Chondrocyte (in vitro differentiated cells): ENCODE measurements at regions not wholly inside any gene's neighbourhood (a gene's known extent, or its start where the extent isn't known, plus 50 kb on each side); places are given as distances from the start of the nearest gene placed in this dataset.

Experiments
- DNase-seq: peaks from one replicate; pipeline ENCODE4 v3.0.0; 2021; ENCODE audit warnings: mixed read lengths, low spot score
- H3K27ac Mint-ChIP-seq: one replicate; pipeline ENCODE4 v1.8.0; 2021; ENCODE audit warnings: mild to moderate bottlenecking, moderate library complexity, mixed read lengths; ENCODE audit not compliant: unreplicated experiment
- H3K27me3 Mint-ChIP-seq: 2 replicates; pipeline ENCODE4 v1.8.0; 2021; ENCODE audit warnings: low read depth, mixed read lengths
- H3K36me3 Mint-ChIP-seq: 2 replicates; pipeline ENCODE4 v1.8.0; 2021; ENCODE audit warnings: low read depth, mixed read lengths
- H3K4me1 Mint-ChIP-seq: 2 replicates; pipeline ENCODE4 v1.8.0; 2021; ENCODE audit warnings: low read depth, mild to moderate bottlenecking, mixed read lengths
- H3K4me3 Mint-ChIP-seq: one replicate; pipeline ENCODE4 v1.8.0; 2021; ENCODE audit warnings: mild to moderate bottlenecking, moderate library complexity, mixed read lengths; ENCODE audit not compliant: unreplicated experiment
- H3K9me3 Mint-ChIP-seq: 2 replicates; pipeline ENCODE4 v1.8.0; 2021; ENCODE audit warnings: low read depth, mixed read lengths
- CTCF ChIP-seq: fragments of 200-600 bp; sonication (generic); IDR thresholded peaks from 2 replicates; pipeline ENCODE4 v1.5.0; 2021; ENCODE audit warnings: antibody characterized with exemption, mild to moderate bottlenecking, moderate library complexity

DNA sequence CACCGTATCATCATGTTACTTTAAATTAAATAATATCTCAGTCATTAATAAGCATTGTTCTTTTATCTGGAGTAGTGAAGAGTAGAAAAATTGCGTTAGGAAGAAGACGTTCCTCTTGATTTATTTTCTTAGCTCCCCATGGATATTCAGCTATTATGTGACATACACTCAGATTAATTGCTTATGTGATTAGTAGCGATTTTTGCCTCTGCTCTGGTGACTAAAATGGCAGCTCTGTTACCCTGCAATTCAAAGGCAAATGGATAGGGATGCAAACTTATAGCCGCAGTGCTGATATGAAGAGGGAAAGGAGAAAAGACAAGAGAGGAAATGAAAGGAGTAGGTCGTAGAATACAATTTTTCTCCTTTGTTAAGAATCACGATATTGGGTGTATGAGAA is 188.4 kb upstream of the MALRD1 start:
- no peak overlapping the region for H3K27ac Mint-ChIP-seq
- H3K27me3 Mint-ChIP-seq, result peaks cover 1% of the 10 kb centered on the region
- H3K9me3 Mint-ChIP-seq, result peaks cover 10% of the 10 kb centered on the region
- no peaks in the 10 kb centered on the region for H3K36me3 Mint-ChIP-seq
- TF ChIP-seq CTCF, result no peak
- no peak overlapping the region for H3K4me3 Mint-ChIP-seq
- no peak for DNase-seq
- H3K4me1 Mint-ChIP-seq, result no peaks in the 10 kb centered on the region

DNA sequence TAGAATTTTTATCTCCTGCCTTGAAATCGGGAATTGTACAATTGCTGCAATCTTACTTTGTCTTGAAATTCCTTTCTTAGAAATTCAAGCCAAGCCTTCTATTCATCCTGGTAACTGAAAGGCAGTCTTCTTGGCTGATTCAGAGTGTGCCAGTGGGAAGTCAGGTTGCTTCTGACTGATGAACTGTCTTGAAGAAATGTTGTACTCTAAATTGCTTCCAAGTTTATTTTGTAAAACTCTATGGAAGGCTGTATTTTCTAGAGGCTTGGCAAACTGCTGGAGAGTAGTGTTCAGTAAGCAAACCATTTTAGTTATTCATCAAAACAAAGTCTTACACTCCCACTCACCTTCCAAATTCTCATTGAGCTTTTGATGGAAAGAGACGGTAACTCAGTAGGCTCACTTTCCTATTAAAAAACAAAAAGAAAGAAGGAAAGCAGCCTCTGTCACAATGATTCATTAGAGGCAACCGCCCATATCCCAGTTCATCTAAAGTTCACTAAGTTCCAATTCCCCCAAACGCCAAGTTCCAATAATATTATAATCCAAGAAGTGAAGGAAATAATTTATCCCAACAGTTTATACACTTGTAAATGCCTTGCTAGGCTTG is 187.9 kb upstream of the MALRD1 start:
- Mint-ChIP-seq H3K4me1 (no peaks in the 10 kb centered on the region), H3K27ac (no peak overlapping the region), H3K4me3 (no peak overlapping the region), H3K27me3 (peaks cover 1% of the 10 kb centered on the region), H3K36me3 (no peaks in the 10 kb centered on the region), H3K9me3 (peaks cover 10% of the 10 kb centered on the region)
- no peak for TF ChIP-seq CTCF
- DNase-seq, result no peak

DNA sequence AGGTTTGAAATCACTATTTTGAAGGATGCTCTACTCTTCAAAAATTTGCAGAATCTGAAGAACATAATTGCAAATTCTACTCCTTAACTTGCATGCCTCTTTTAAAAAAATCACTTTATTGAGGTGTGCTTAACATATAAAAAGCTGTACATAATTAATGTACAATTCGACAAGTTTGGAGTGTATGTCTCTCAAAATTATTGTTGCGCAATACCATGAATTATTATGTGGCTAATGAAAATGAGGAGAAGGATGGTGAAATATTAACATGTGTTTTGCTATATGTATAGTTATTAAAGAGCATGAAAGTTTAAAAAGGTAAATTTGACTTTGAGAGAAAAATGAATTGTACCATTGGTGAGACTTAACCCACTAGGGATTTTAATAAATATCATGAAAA is 187.2 kb upstream of the MALRD1 start:
- H3K27me3 Mint-ChIP-seq, result peaks cover 1% of the 10 kb centered on the region
- H3K4me3 Mint-ChIP-seq, result no peak overlapping the region
- DNase-seq, result no peak
- peaks cover 10% of the 10 kb centered on the region for H3K9me3 Mint-ChIP-seq
- no peaks in the 10 kb centered on the region for H3K36me3 Mint-ChIP-seq
- no peak overlapping the region for H3K27ac Mint-ChIP-seq
- no peak for TF ChIP-seq CTCF
- H3K4me1 Mint-ChIP-seq, result no peaks in the 10 kb centered on the region

GRCh38 chr10:18866852-18867251 is 181.7 kb upstream of the MALRD1 start:
- no peak for DNase-seq
- Mint-ChIP-seq H3K27ac (no peak overlapping the region), H3K27me3 (no peaks in the 10 kb centered on the region), H3K4me1 (no peaks in the 10 kb centered on the region), H3K36me3 (no peaks in the 10 kb centered on the region), H3K9me3 (peaks cover 13% of the 10 kb centered on the region), H3K4me3 (no peak overlapping the region)
- TF ChIP-seq CTCF, result no peak

GRCh38 chr10:18868919-18869318 is 179.7 kb upstream of the MALRD1 start:
- H3K4me3 Mint-ChIP-seq, result no peak overlapping the region
- TF ChIP-seq CTCF, result no peak
- no peaks in the 10 kb centered on the region for H3K27me3 Mint-ChIP-seq
- peaks cover 10% of the 10 kb centered on the region for H3K9me3 Mint-ChIP-seq
- H3K4me1 Mint-ChIP-seq, result no peaks in the 10 kb centered on the region
- no peak for DNase-seq
- no peak overlapping the region for H3K27ac Mint-ChIP-seq
- no peaks in the 10 kb centered on the region for H3K36me3 Mint-ChIP-seq
